PC-3 (cell line): ENCODE measurements at regions not wholly inside any gene's neighbourhood (a gene's known extent, or its start where the extent isn't known, plus 50 kb on each side); places are given as distances from the start of the nearest gene placed in this dataset.

Source experiments
- ATAC-seq: fragments of 200-7000 bp; cut with Tn5 transposase; 2 replicates; pipeline ENCODE4 v1.9.1; 2020; ENCODE audit warnings: mild to moderate bottlenecking, moderate library complexity
- BruUV-seq: library from RNA; stranded (reverse); fragments of 400-500 nt; replicated peaks from 2 replicates; lab custom pipeline; 2021; lab: Mats Ljungman, UMichigan
- CTCF ChIA-PET: fragments of 300-600 bp; sonication (Branson Sonifier 250); formaldehyde crosslinking; loops from one replicate; lab custom pipeline; 2022; ENCODE audit warnings: antibody characterized with exemption; lab: Charles Lee
- POLR2A ChIA-PET: fragments of 300-600 bp; sonication (Branson Sonifier 250); formaldehyde crosslinking; loops from one replicate; lab custom pipeline; 2022; ENCODE audit warnings: antibody characterized with exemption; ENCODE audit not compliant: unreplicated experiment; lab: Charles Lee
- DNase-seq: peaks from one replicate; pipeline ENCODE4 v3.0.0-alpha.2; 2015
- H2AFZ ChIP-seq: fragments of 300-600 bp; sonication (generic); 2 replicates; pipeline ENCODE4 v1.6.0; 2016; ENCODE audit warnings: antibody characterized with exemption, low read length
- H3F3A ChIP-seq: fragments of 300-600 bp; sonication (generic); one replicate; pipeline ENCODE4 v1.6.0; 2017; ENCODE audit warnings: antibody characterized with exemption, low read length, control low read depth, mild to moderate bottlenecking; ENCODE audit not compliant: unreplicated experiment
- H3K27ac ChIP-seq: fragments of 300-600 bp; sonication (generic); 2 replicates; pipeline ENCODE4 v1.5.1; 2016; ENCODE audit warnings: mild to moderate bottlenecking, low read length
- H3K27me3 ChIP-seq: fragments of 300-600 bp; sonication (generic); 2 replicates; pipeline ENCODE4 v1.6.1; 2016; ENCODE audit warnings: low read length, mixed read lengths
- H3K36me3 ChIP-seq: fragments of 300-600 bp; sonication (generic); 2 replicates; pipeline ENCODE4 v1.6.1; 2016; ENCODE audit warnings: low read depth, mixed run types, low read length, mixed read lengths
- H3K4me1 ChIP-seq: fragments of 300-600 bp; sonication (generic); 2 replicates; pipeline ENCODE4 v1.5.1; 2016; ENCODE audit warnings: low read length; ENCODE audit not compliant: insufficient read depth
- H3K4me2 ChIP-seq: fragments of 300-600 bp; sonication (generic); 2 replicates; pipeline ENCODE4 v1.6.0; 2016; ENCODE audit warnings: low read length
- H3K4me3 ChIP-seq: fragments of 300-600 bp; sonication (generic); 2 replicates; pipeline ENCODE4 v1.5.1; 2016; ENCODE audit warnings: mild to moderate bottlenecking, low read length, mixed read lengths
- H3K79me2 ChIP-seq: fragments of 300-600 bp; sonication (generic); 2 replicates; pipeline ENCODE4 v1.6.1; 2017; ENCODE audit warnings: low read length, mixed read lengths
- H3K9ac ChIP-seq: fragments of 300-600 bp; sonication (generic); 2 replicates; pipeline ENCODE4 v1.6.0; 2016; ENCODE audit warnings: mild to moderate bottlenecking, low read length
- H3K9me2 ChIP-seq: fragments of 300-600 bp; sonication (generic); replicated peaks from 2 replicates; pipeline ENCODE4 v1.6.1; 2016; ENCODE audit warnings: mixed run types, low read length, mixed read lengths
- H3K9me3 ChIP-seq: fragments of 300-600 bp; sonication (generic); 2 replicates; pipeline ENCODE4 v1.6.1; 2016; ENCODE audit warnings: low read length, mixed read lengths
- H4K20me1 ChIP-seq: fragments of 300-600 bp; sonication (generic); 2 replicates; pipeline ENCODE4 v1.6.1; 2016; ENCODE audit warnings: low read length, mixed read lengths
- CTCF ChIP-seq: fragments of 300-600 bp; sonication (generic); conservative IDR thresholded peaks from 2 replicates; pipeline ENCODE4 v1.5.1; 2017; ENCODE audit warnings: antibody characterized with exemption, low read depth, mild to moderate bottlenecking, low read length
- EZH2 ChIP-seq: fragments of 300-600 bp; sonication (generic); IDR thresholded peaks from one replicate; pipeline ENCODE4 v1.6.1; 2017; ENCODE audit warnings: antibody characterized with exemption, mild to moderate bottlenecking, low read length; ENCODE audit not compliant: unreplicated experiment
- EZH2phosphoT487 ChIP-seq: fragments of 300-600 bp; sonication (generic); IDR thresholded peaks from 2 replicates; pipeline ENCODE4 v1.6.1; 2018; ENCODE audit warnings: mild to moderate bottlenecking, antibody characterized with exemption, low read length, borderline replicate concordance
- intact Hi-C: fragments of 100-400 bp; cut with micrococcal nuclease; formaldehyde crosslinking; loops from 2 replicates; pipeline ENCODE4 v1.9.0; 2023

DNA sequence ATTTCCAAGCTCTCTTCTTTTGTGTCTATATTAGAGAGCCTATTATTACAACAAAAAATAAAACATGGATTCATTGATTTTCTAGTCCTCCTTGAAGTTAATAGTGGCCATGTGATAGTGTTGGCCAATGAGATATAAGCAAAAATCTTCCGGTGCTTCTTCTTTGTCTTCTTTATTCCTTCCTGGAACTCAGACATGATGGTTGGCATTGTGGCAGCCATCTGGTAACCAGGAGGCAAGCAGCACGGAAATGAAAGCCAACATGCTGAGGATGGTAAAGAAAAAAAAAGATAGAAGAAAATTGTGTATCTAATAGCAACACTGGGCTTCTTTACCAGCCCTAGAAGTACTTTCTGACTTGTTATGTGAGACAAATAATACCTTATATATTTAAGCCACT is 50.8 kb upstream of the SEL1L start:
- no peaks in the 10 kb centered on the region for H4K20me1 ChIP-seq
- ATAC-seq (no peak), DNase-seq (no peak)
- no TSS peak for BruUV-seq
- no peaks in the 10 kb centered on the region for H3K9me2 ChIP-seq
- no peaks in the 10 kb centered on the region for H3K4me1 ChIP-seq
- H3F3A ChIP-seq = no peaks in the 10 kb centered on the region
- H3K27ac ChIP-seq = no peak overlapping the region
- ChIA-PET CTCF (no interaction called here), POLR2A (no interaction called here)
- no peak overlapping the region for H2AFZ ChIP-seq
- H3K9me3 ChIP-seq = no peaks in the 10 kb centered on the region
- H3K79me2 ChIP-seq = no peaks in the 10 kb centered on the region
- no peak overlapping the region for H3K4me2 ChIP-seq
- no peak for TF ChIP-seq CTCF
- TF ChIP-seq EZH2 = no peak
- no peak for TF ChIP-seq EZH2phosphoT487
- peaks cover 3% of the 10 kb centered on the region; the same call in 1 of the 2 replicates for H3K27me3 ChIP-seq
- no peak overlapping the region for H3K4me3 ChIP-seq
- H3K9ac ChIP-seq = no peak overlapping the region
- no peaks in the 10 kb centered on the region for H3K36me3 ChIP-seq
- intact Hi-C loops = no loop called here

DNA sequence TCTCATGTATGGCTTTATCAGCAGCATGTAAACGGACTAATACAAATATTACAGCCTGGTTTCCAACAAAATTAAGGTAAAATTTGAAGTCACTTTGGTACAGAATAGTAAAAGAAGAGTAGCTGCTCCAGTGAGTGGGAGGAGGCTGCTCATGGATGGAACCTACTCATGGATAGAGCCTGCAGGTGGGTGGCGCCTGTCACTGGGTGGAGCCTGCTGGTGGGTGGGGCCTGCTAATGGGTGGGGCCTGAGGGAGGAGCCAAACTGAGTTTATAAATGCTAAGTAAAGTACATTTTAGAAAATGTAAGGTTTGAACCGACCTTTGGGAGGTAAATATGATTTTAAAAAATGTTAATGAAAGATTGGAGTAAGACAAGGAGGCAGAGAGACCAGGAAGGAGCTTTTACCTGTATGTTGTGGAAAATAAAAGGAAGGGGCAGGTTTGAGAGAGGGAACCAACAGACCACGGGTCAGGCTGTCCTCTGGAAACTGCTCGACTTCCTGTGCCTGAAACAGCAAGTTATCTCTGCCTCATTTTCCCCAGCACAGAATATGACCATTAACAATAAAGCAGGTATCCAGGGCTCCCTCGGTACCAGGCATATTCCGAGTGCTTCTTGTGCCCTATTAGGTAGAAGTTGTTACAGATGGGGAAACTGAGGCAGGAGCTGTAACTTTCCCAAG is 55.9 kb upstream of the SEL1L start:
- POLR2A ChIA-PET = no interaction called here
- intact Hi-C loops = no loop called here
- no peak overlapping the region for H3K9ac ChIP-seq
- peaks cover 14% of the 10 kb centered on the region for H3K27me3 ChIP-seq
- H3K4me1 ChIP-seq = no peaks in the 10 kb centered on the region
- ATAC-seq = no peak
- H3K9me2 ChIP-seq = no peaks in the 10 kb centered on the region
- no TSS peak for BruUV-seq
- H3K27ac ChIP-seq = no peak overlapping the region
- no peak overlapping the region for H3K4me2 ChIP-seq
- DNase-seq = no peak
- H3K4me3 ChIP-seq = no peak overlapping the region
- CTCF ChIA-PET = no interaction called here
- H3K79me2 ChIP-seq = no peaks in the 10 kb centered on the region
- H4K20me1 ChIP-seq = no peaks in the 10 kb centered on the region
- no peak overlapping the region for H2AFZ ChIP-seq
- TF ChIP-seq EZH2 = no peak
- no peak for TF ChIP-seq CTCF
- TF ChIP-seq EZH2phosphoT487 = no peak
- H3K9me3 ChIP-seq = no peaks in the 10 kb centered on the region
- H3F3A ChIP-seq = no peaks in the 10 kb centered on the region
- H3K36me3 ChIP-seq = no peaks in the 10 kb centered on the region

GRCh38 chr14:81591266-81591665 is 57.6 kb upstream of the SEL1L start:
- Histone ChIP-seq H4K20me1 (no peaks in the 10 kb centered on the region), H2AFZ (no peak overlapping the region), H3K36me3 (no peaks in the 10 kb centered on the region), H3K9me3 (no peaks in the 10 kb centered on the region), H3K79me2 (no peaks in the 10 kb centered on the region), H3K4me2 (no peak overlapping the region), H3K4me1 (no peaks in the 10 kb centered on the region), H3F3A (no peaks in the 10 kb centered on the region), H3K9ac (no peak overlapping the region), H3K9me2 (no peaks in the 10 kb centered on the region), H3K4me3 (no peak overlapping the region), H3K27ac (no peak overlapping the region), H3K27me3 (peaks cover 21% of the 10 kb centered on the region)
- ChIA-PET POLR2A (no interaction called here), CTCF (no interaction called here)
- ATAC-seq (no peak), DNase-seq (no peak)
- BruUV-seq = no TSS peak
- intact Hi-C loops = no loop called here
- TF ChIP-seq EZH2 (no peak), CTCF (no peak), EZH2phosphoT487 (no peak)
